8988T (cell line): ENCODE measurements at regions not wholly inside any gene's neighbourhood (a gene's known extent, or its start where the extent isn't known, plus 50 kb on each side); places are given as distances from the start of the nearest gene placed in this dataset.
"Not testable (repeated sequence)": the region's sequence is repeated elsewhere in the genome, so short reads cannot be mapped to it uniquely, and the experiment has no call there.

ENCODE experiments used
- DNase-seq: peaks from one replicate; pipeline ENCODE4 v3.0.0; 2011

- no peak for DNase-seq
These were observed 1377.5 kb upstream of the CDH9 start for GRCh38 chr5:28415791-28416443.

- no peak for DNase-seq
These were observed 1376.2 kb upstream of the CDH9 start for GRCh38 chr5:28414619-28415018.

GRCh38 chr5:28408651-28409050 is 1370.3 kb upstream of the CDH9 start:
- no peak for DNase-seq

- no peak for DNase-seq
These were observed 1369.8 kb upstream of the CDH9 start for GRCh38 chr5:28408186-28408585.

- no peak for DNase-seq
These were observed 1366.1 kb upstream of the CDH9 start for GRCh38 chr5:28404363-28405071.

- DNase-seq: no peak
These were observed 1365.5 kb upstream of the CDH9 start for GRCh38 chr5:28403846-28404245.

GRCh38 chr5:28402590-28403301 is 1364.4 kb upstream of the CDH9 start:
- no peak for DNase-seq

- DNase-seq: no peak
These were observed 1361.7 kb upstream of the CDH9 start for GRCh38 chr5:28400076-28400475.

GRCh38 chr5:28399211-28399610 is 1360.8 kb upstream of the CDH9 start:
- no peak for DNase-seq

GRCh38 chr5:28398185-28398584 is 1359.8 kb upstream of the CDH9 start:
- DNase-seq: no peak

- no peak for DNase-seq
These were observed 1359.1 kb upstream of the CDH9 start for GRCh38 chr5:28397502-28397941.

- DNase-seq: no peak
These were observed 1352.9 kb upstream of the CDH9 start for GRCh38 chr5:28391277-28391676.

- DNase-seq: no peak
These were observed 1352.0 kb upstream of the CDH9 start for GRCh38 chr5:28390341-28390740.

GRCh38 chr5:28389727-28390126 is 1351.3 kb upstream of the CDH9 start:
- not testable (repeated sequence) for DNase-seq

- no peak for DNase-seq
These were observed 1350.0 kb upstream of the CDH9 start for GRCh38 chr5:28388428-28388827.

- no peak for DNase-seq
These were observed 1348.3 kb upstream of the CDH9 start for GRCh38 chr5:28386712-28387111.

- DNase-seq: no peak
These were observed 1341.8 kb upstream of the CDH9 start for GRCh38 chr5:28380167-28380566.

GRCh38 chr5:28374492-28374967 is 1336.1 kb upstream of the CDH9 start:
- no peak for DNase-seq

GRCh38 chr5:28370896-28371295 is 1332.5 kb upstream of the CDH9 start:
- DNase-seq: no peak

GRCh38 chr5:28369418-28369817 is 1331.0 kb upstream of the CDH9 start:
- no peak for DNase-seq

GRCh38 chr5:28355831-28356230 is 1317.4 kb upstream of the CDH9 start:
- DNase-seq: no peak

- DNase-seq: no peak
These were observed 1308.3 kb upstream of the CDH9 start for GRCh38 chr5:28346696-28347095.

- peak; percentile 9 for DNase-seq
These were observed 1306.5 kb upstream of the CDH9 start for GRCh38 chr5:28344836-28345433.
